ENCODE measurements at regions not wholly inside any gene's neighbourhood (a gene's known extent, or its start where the extent isn't known, plus 50 kb on each side); places are given as distances from the start of the nearest gene placed in this dataset.

GRCh38 chr1:177627148-177627910 lies 342.5 kb downstream of the SEC16B start:
- TF ChIP-seq, protein P1, sequence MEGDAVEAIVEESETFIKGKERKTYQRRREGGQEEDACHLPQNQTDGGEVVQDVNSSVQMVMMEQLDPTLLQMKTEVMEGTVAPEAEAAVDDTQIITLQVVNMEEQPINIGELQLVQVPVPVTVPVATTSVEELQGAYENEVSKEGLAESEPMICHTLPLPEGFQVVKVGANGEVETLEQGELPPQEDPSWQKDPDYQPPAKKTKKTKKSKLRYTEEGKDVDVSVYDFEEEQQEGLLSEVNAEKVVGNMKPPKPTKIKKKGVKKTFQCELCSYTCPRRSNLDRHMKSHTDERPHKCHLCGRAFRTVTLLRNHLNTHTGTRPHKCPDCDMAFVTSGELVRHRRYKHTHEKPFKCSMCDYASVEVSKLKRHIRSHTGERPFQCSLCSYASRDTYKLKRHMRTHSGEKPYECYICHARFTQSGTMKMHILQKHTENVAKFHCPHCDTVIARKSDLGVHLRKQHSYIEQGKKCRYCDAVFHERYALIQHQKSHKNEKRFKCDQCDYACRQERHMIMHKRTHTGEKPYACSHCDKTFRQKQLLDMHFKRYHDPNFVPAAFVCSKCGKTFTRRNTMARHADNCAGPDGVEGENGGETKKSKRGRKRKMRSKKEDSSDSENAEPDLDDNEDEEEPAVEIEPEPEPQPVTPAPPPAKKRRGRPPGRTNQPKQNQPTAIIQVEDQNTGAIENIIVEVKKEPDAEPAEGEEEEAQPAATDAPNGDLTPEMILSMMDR (conservative IDR thresholded peaks at IDR 0.05; ENCODE audit: low read length) = no peak
- TF ChIP-seq EZH2phosphoT487 (IDR thresholded peaks at IDR 0.05; ENCODE audit: borderline replicate concordance) = no peak
